Mesendoderm (in vitro differentiated cells): ENCODE measurements at regions not wholly inside any gene's neighbourhood (a gene's known extent, or its start where the extent isn't known, plus 50 kb on each side); places are given as distances from the start of the nearest gene placed in this dataset.

Source experiments
- DNase-seq: peaks from one replicate; pipeline ENCODE4 v3.0.0; 2013
- H2AK5ac ChIP-seq: 2 replicates; pipeline ENCODE4 v1.6.1; 2013; ENCODE audit warnings: low read length, inconsistent platforms
- H2BK120ac ChIP-seq: 2 replicates; pipeline ENCODE4 v1.6.1; 2013; ENCODE audit warnings: low read depth, mild to moderate bottlenecking, low read length, moderate library complexity, mixed read lengths
- H2BK15ac ChIP-seq: replicated peaks from 2 replicates; pipeline ENCODE4 v1.6.1; 2013; ENCODE audit warnings: low read depth, mild to moderate bottlenecking, moderate library complexity
- H2BK5ac ChIP-seq: 2 replicates; pipeline ENCODE4 v1.6.1; 2013; ENCODE audit warnings: low read length, inconsistent platforms
- H3K18ac ChIP-seq: 2 replicates; pipeline ENCODE4 v1.6.1; 2013; ENCODE audit warnings: mild to moderate bottlenecking, low read length, mixed read lengths
- H3K23ac ChIP-seq: one replicate; pipeline ENCODE4 v1.6.1; 2013; ENCODE audit warnings: low read length
- H3K27ac ChIP-seq: 2 replicates; pipeline ENCODE4 v1.5.1; 2013; ENCODE audit warnings: low read depth, mild to moderate bottlenecking, inconsistent platforms, low read length, moderate library complexity
- H3K27me3 ChIP-seq: 2 replicates; pipeline ENCODE4 v1.6.1; 2013; ENCODE audit warnings: low read length, control low read depth, mild to moderate bottlenecking, inconsistent platforms; ENCODE audit not compliant: insufficient read depth, poor library complexity
- H3K36me3 ChIP-seq: 2 replicates; pipeline ENCODE4 v1.6.1; 2013; ENCODE audit warnings: low read length, inconsistent platforms; ENCODE audit not compliant: control insufficient read depth, insufficient read depth
- H3K4ac ChIP-seq: one replicate; pipeline ENCODE4 v1.6.1; 2013; ENCODE audit warnings: low read depth, mild to moderate bottlenecking, low read length, moderate library complexity
- H3K4me1 ChIP-seq: 2 replicates; pipeline ENCODE4 v1.6.1; 2013; ENCODE audit warnings: low read depth, low read length, inconsistent platforms; ENCODE audit not compliant: control insufficient read depth
- H3K4me2 ChIP-seq: 2 replicates; pipeline ENCODE4 v1.6.1; 2013; ENCODE audit warnings: low read length
- H3K4me3 ChIP-seq: 2 replicates; pipeline ENCODE4 v1.5.1; 2013; ENCODE audit warnings: mild to moderate bottlenecking, low read length
- H3K56ac ChIP-seq: one replicate; pipeline ENCODE4 v1.6.1; 2013; ENCODE audit warnings: low read length
- H3K79me1 ChIP-seq: 2 replicates; pipeline ENCODE4 v1.6.1; 2013; ENCODE audit warnings: low read length, inconsistent platforms
- H3K79me2 ChIP-seq: 2 replicates; pipeline ENCODE4 v1.6.1; 2013; ENCODE audit warnings: mild to moderate bottlenecking, low read length; ENCODE audit not compliant: control insufficient read depth, insufficient read depth
- H3K9ac ChIP-seq: 2 replicates; pipeline ENCODE4 v1.6.1; 2013; ENCODE audit warnings: low read length, inconsistent platforms
- H4K5ac ChIP-seq: one replicate; pipeline ENCODE4 v1.6.1; 2013; ENCODE audit warnings: low read length
- H4K8ac ChIP-seq: one replicate; pipeline ENCODE4 v1.6.1; 2013; ENCODE audit warnings: low read depth, mild to moderate bottlenecking, control low read depth, low read length, moderate library complexity
- WGBS: extraction: QIAGEN DNeasy Blood & Tissue Kit; methylation state at CpG from one replicate; pipeline ENCODE4 v1.1.7; 2013; ENCODE audit warnings: low lambda C conversion rate, missing lambda C conversion rate; ENCODE audit not compliant: insufficient coverage; ENCODE audit errors: extremely low coverage; 5-methylcytosine and 5-hydroxymethylcytosine counted together

DNA sequence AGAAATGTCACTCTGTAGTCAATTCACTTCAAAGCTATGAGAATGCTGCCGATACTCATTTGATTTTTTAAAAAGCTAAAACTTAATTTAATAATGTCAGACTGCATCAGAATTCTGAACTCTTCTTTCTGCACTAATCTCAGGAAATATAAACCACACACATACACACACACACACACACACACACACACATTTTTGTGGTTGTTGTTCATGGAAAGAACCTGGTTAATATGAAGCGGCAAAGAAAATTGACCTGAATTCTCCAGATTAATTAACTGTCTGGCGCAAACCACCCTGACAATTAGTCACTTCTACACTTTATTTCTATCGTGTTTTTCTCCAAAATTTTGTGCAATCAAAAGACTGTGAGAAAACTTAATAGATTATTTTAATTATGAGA lies 740.5 kb downstream of the TLE1 start:
- no peak overlapping the region for H3K4me2 ChIP-seq
- no peak overlapping the region for H2BK120ac ChIP-seq
- no peak overlapping the region for H3K23ac ChIP-seq
- H3K18ac ChIP-seq: no peak overlapping the region
- H3K36me3 ChIP-seq: no peaks in the 10 kb centered on the region
- no peak overlapping the region for H2BK15ac ChIP-seq
- no peak overlapping the region for H4K5ac ChIP-seq
- H3K27me3 ChIP-seq: no peaks in the 10 kb centered on the region
- WGBS: no CpG with 5 or more reads among the region's 4 CpGs
- no peak overlapping the region for H3K9ac ChIP-seq
- H4K8ac ChIP-seq: no peak overlapping the region
- no peaks in the 10 kb centered on the region for H3K4me1 ChIP-seq
- no peak overlapping the region for H3K4me3 ChIP-seq
- no peaks in the 10 kb centered on the region for H3K79me1 ChIP-seq
- H2BK5ac ChIP-seq: no peak overlapping the region
- no peak overlapping the region for H3K56ac ChIP-seq
- H2AK5ac ChIP-seq: no peak overlapping the region
- H3K79me2 ChIP-seq: no peaks in the 10 kb centered on the region
- no peak for DNase-seq
- H3K27ac ChIP-seq: no peak overlapping the region
- H3K4ac ChIP-seq: no peak overlapping the region

DNA sequence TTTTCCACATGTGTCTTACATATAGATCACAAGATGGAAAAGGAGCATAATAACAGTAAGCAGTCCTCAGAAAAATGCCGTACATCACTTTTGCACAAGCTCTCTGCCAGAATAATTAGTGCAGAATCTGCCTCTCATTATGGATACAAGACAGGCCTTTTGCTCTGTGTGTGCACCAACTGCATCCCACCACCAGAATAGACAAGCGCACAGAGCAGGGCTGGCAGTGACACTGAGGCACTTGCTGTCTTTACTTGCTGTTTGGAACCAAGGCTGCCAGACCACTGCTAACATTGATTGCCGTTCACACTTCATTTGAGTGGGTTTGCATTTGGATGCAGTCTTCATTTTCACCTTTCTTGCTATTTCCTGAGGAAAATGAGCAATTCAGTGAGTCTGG lies 741.3 kb downstream of the TLE1 start:
- no peak overlapping the region for H4K8ac ChIP-seq

GRCh38 chr9:80946496-80947170 lies 742.7 kb downstream of the TLE1 start:
- no peak overlapping the region for H2BK5ac ChIP-seq

More for the DNA sequence above, 741.3 kb downstream of the TLE1 start:
- H3K36me3 ChIP-seq: no peaks in the 10 kb centered on the region
- no peak overlapping the region for H3K27ac ChIP-seq
- H3K4me1 ChIP-seq: no peaks in the 10 kb centered on the region
- no CpG with 5 or more reads among the region's 3 CpGs for WGBS
- no peaks in the 10 kb centered on the region for H3K79me1 ChIP-seq
- no peak overlapping the region for H3K9ac ChIP-seq
- H2BK120ac ChIP-seq: no peak overlapping the region
- H3K79me2 ChIP-seq: no peaks in the 10 kb centered on the region
- no peak overlapping the region for H3K4me3 ChIP-seq
- H2AK5ac ChIP-seq: no peak overlapping the region
- H3K18ac ChIP-seq: no peak overlapping the region
- H4K5ac ChIP-seq: no peak overlapping the region
- H3K23ac ChIP-seq: peak overlapping the region; percentile 51
- no peak overlapping the region for H2BK5ac ChIP-seq
- peak; percentile 22 for DNase-seq
- H3K27me3 ChIP-seq: no peaks in the 10 kb centered on the region
- no peak overlapping the region for H2BK15ac ChIP-seq
- H3K4me2 ChIP-seq: no peak overlapping the region
- H3K4ac ChIP-seq: peak overlapping the region; percentile 31
- H3K56ac ChIP-seq: peak overlapping the region; percentile 38

DNA sequence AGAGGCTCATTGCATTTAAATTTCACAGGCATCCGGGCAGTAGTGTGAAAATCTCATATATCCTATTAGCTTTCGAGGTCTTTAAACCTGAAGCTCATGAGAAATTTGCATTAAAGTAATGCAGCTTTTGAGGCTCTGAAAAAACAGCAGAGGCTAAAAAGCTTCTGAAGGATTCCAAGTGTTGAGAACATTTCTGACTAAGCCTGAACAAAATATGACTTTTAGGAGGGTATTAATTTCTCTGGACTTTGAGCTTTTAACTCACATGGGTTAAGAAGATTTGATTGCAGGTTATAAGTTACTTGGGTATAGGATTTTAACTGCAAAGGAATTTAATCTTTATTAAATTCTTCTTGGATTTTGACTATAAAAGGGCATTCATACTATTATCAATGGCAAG lies 743.9 kb downstream of the TLE1 start:
- Histone ChIP-seq H3K79me2 (no peaks in the 10 kb centered on the region), H3K36me3 (no peaks in the 10 kb centered on the region), H3K27me3 (no peaks in the 10 kb centered on the region), H2BK5ac (no peak overlapping the region), H2BK15ac (no peak overlapping the region), H4K8ac (no peak overlapping the region), H2BK120ac (no peak overlapping the region), H3K56ac (no peak overlapping the region), H4K5ac (no peak overlapping the region), H3K9ac (no peak overlapping the region), H3K4me3 (no peak overlapping the region), H3K27ac (no peak overlapping the region), H3K79me1 (no peaks in the 10 kb centered on the region), H3K4me1 (no peaks in the 10 kb centered on the region), H3K4me2 (no peak overlapping the region), H3K4ac (no peak overlapping the region), H3K23ac (no peak overlapping the region), H3K18ac (no peak overlapping the region), H2AK5ac (no peak overlapping the region)
- DNase-seq: no peak
- WGBS: no CpG with 5 or more reads among the region's 2 CpGs

More at GRCh38 chr9:80946496-80947170, 742.7 kb downstream of the TLE1 start:
- Histone ChIP-seq H4K8ac (no peak overlapping the region), H3K4me2 (no peak overlapping the region), H2AK5ac (no peak overlapping the region), H3K4ac (no peak overlapping the region), H3K79me1 (no peaks in the 10 kb centered on the region), H3K56ac (no peak overlapping the region), H3K18ac (no peak overlapping the region), H3K79me2 (no peaks in the 10 kb centered on the region), H3K9ac (no peak overlapping the region), H3K27ac (no peak overlapping the region), H3K4me1 (no peaks in the 10 kb centered on the region), H2BK120ac (no peak overlapping the region), H3K27me3 (no peaks in the 10 kb centered on the region), H4K5ac (no peak overlapping the region), H3K23ac (no peak overlapping the region), H3K4me3 (no peak overlapping the region), H3K36me3 (no peaks in the 10 kb centered on the region), H2BK15ac (peak overlapping the region; percentile 5)
- no CpG with 5 or more reads among the region's 1 CpG for WGBS
- DNase-seq: no peak

DNA sequence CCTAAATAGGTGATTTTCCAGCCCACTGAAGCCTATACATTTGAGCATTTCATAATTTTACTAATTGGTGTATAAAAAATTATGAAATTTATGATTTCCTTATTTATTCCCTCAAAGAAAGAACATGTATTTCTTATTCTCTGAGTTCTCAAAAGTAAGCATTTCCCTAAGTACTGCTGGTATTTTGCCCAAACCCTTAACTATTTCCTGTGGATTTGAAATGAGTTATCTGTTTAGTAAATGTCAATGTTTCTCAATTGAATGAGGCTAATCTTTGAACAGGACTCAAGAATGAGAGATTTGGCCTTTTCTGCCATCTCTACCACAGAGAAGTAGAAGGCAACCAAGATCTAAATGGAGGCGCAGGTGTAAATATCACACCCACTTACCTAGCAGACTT lies 751.7 kb downstream of the TLE1 start:
- Histone ChIP-seq H3K4me1 (no peaks in the 10 kb centered on the region), H3K79me1 (no peaks in the 10 kb centered on the region), H3K4me3 (no peak overlapping the region), H3K27me3 (no peaks in the 10 kb centered on the region), H3K79me2 (no peaks in the 10 kb centered on the region), H4K8ac (no peak overlapping the region), H2BK120ac (no peak overlapping the region), H3K27ac (no peak overlapping the region), H3K23ac (no peak overlapping the region), H3K18ac (no peak overlapping the region), H3K4me2 (no peak overlapping the region), H3K9ac (no peak overlapping the region), H3K56ac (no peak overlapping the region), H2AK5ac (no peak overlapping the region), H4K5ac (no peak overlapping the region), H3K4ac (no peak overlapping the region), H3K36me3 (no peaks in the 10 kb centered on the region), H2BK5ac (no peak overlapping the region), H2BK15ac (no peak overlapping the region)
- WGBS: no CpG with 5 or more reads among the region's 1 CpG
- no peak for DNase-seq

GRCh38 chr9:80934095-80934494 lies 755.3 kb downstream of the TLE1 start:
- Histone ChIP-seq H3K4me1 (no peaks in the 10 kb centered on the region), H3K18ac (no peak overlapping the region), H3K27me3 (no peaks in the 10 kb centered on the region), H3K4me2 (no peak overlapping the region), H3K79me2 (no peaks in the 10 kb centered on the region), H2BK120ac (no peak overlapping the region), H3K4me3 (no peak overlapping the region), H3K56ac (no peak overlapping the region), H3K4ac (no peak overlapping the region), H4K8ac (no peak overlapping the region), H3K23ac (no peak overlapping the region), H3K27ac (no peak overlapping the region), H2BK15ac (no peak overlapping the region), H3K9ac (no peak overlapping the region), H4K5ac (no peak overlapping the region), H2AK5ac (no peak overlapping the region), H2BK5ac (no peak overlapping the region), H3K79me1 (no peaks in the 10 kb centered on the region), H3K36me3 (no peaks in the 10 kb centered on the region)
- no peak for DNase-seq
- no CpG with 5 or more reads among the region's 3 CpGs for WGBS
